RWPE1 (cell line): ENCODE measurements at regions not wholly inside any gene's neighbourhood (a gene's known extent, or its start where the extent isn't known, plus 50 kb on each side); places are given as distances from the start of the nearest gene placed in this dataset.
"Not testable (repeated sequence)": the region's sequence is repeated elsewhere in the genome, so short reads cannot be mapped to it uniquely, and the experiment has no call there.

Experiments used
- CTCF ChIA-PET: fragments of 350-600 bp; sonication (Branson Sonifier 250); formaldehyde crosslinking; extraction: SDS; loops from one replicate; lab custom pipeline; 2021; lab: Yijun Ruan, JAX
- POLR2A ChIA-PET: fragments of 400-600 bp; formaldehyde crosslinking; extraction: SDS; loops from one replicate; lab custom pipeline; 2020; ENCODE audit warnings: antibody characterized with exemption; ENCODE audit not compliant: low non-redundant PET; lab: Yijun Ruan, JAX
- DNase-seq: peaks from one replicate; pipeline ENCODE4 v3.0.0; 2012; ENCODE audit warnings: low spot score
- H3K27ac ChIP-seq: fragments of 450-650 bp; 2 replicates; pipeline ENCODE4 v1.5.1; 2017
- CTCF ChIP-seq: fragments of 450-650 bp; conservative IDR thresholded peaks from 2 replicates; pipeline ENCODE4 v1.5.1; 2017; ENCODE audit warnings: low read depth, mild to moderate bottlenecking

GRCh38 chr3:173216063-173216462, 75.0 kb upstream of the SPATA16 start:
- no peak overlapping the region for H3K27ac ChIP-seq
- DNase-seq = no peak
- CTCF ChIA-PET = no interaction called here
- no peak for TF ChIP-seq CTCF
- POLR2A ChIA-PET = no interaction called here

- no peak overlapping the region for H3K27ac ChIP-seq
- CTCF ChIA-PET = no interaction called here
- DNase-seq = no peak
- TF ChIP-seq CTCF = no peak
- POLR2A ChIA-PET = no interaction called here
Measured at GRCh38 chr3:173214576-173214975, 73.5 kb upstream of the SPATA16 start.

- ChIA-PET CTCF (interaction anchor here (0.7 kb wide), 1 partner anchor 1849 kb away, joined by 3 read pairs; no protein-coding TSS in a partner anchor), POLR2A (no interaction called here)
- no peak for DNase-seq
- TF ChIP-seq CTCF = no peak
- H3K27ac ChIP-seq = no peak overlapping the region
Measured at GRCh38 chr3:173199568-173199967, 58.5 kb upstream of the SPATA16 start.

- DNase-seq, H3K27ac ChIP-seq, CTCF ChIA-PET, POLR2A ChIA-PET: not testable (repeated sequence)
Measured at GRCh38 chr3:173194868-173195267, 53.8 kb upstream of the SPATA16 start.

GRCh38 chr3:173191611-173192010, 50.6 kb upstream of the SPATA16 start:
- no peak for DNase-seq
- TF ChIP-seq CTCF = no peak
- ChIA-PET CTCF (no interaction called here), POLR2A (no interaction called here)
- H3K27ac ChIP-seq = no peak overlapping the region
